ENCODE measurements at regions not wholly inside any gene's neighbourhood (a gene's known extent, or its start where the extent isn't known, plus 50 kb on each side); places are given as distances from the start of the nearest gene placed in this dataset.
A peak's percentile ranks its signal among the peaks of the same experiment; 100 is the strongest.

- Histone ChIP-seq H3K27me3 (no peaks in the 10 kb centered on the region), H3K9me3 (replicated peaks) (no peaks in the 10 kb centered on the region), H3K36me3 (no peaks in the 10 kb centered on the region), H3K4me1 (peaks cover 6% of the 10 kb centered on the region; the same call in 1 of the 2 replicates), H3K4me3 (no peak overlapping the region), H3K27ac (no peak overlapping the region)
- DNase-seq = no peak
These were observed 169.6 kb downstream of the GLI2 start for GRCh38 chr2:120905298-120905697.

DNA sequence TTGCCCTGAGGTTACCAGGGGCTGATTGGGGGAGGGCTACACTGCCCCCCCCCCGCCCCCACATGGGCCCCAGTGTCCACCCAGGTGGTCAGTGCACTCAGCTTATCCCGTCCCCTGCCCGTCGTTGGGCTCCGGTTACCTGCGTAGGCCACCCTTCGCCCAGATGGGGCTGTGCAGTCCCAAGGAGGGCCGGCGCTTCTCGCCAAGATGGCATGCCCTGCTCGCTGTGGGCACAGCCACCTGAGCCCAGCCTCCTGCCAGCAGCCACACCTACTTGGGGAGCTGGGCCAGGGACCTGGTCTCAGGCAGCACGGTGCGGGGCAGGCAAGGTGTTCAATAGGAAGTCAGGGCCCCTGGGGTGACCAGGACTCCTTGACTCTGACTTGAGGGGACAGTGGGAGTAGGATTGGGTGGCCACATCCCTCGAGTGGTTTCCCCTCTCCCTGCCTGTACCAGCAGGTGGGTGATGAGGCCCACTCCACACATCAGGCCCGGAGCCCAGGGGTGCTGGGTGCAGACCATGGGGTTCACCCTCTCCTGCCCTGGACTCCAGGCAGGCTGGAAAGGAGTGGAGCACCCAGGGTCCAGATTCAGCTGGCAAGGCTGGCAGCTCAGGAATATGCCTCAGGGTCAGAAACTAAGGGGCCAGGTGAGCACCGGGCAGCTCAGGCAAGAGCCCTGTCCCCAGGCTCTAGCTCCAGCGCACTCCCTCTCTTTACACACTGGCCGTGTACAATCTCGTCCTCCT, 170.3 kb downstream of the GLI2 start:
- H3K4me3 ChIP-seq = no peak overlapping the region
- DNase-seq = no peak
- no peak overlapping the region for H3K27ac ChIP-seq
- no peaks in the 10 kb centered on the region for H3K36me3 ChIP-seq
- H3K9me3 ChIP-seq (replicated peaks) = no peaks in the 10 kb centered on the region
- H3K27me3 ChIP-seq = no peaks in the 10 kb centered on the region
- peaks cover 6% of the 10 kb centered on the region; the same call in 1 of the 2 replicates for H3K4me1 ChIP-seq

DNA sequence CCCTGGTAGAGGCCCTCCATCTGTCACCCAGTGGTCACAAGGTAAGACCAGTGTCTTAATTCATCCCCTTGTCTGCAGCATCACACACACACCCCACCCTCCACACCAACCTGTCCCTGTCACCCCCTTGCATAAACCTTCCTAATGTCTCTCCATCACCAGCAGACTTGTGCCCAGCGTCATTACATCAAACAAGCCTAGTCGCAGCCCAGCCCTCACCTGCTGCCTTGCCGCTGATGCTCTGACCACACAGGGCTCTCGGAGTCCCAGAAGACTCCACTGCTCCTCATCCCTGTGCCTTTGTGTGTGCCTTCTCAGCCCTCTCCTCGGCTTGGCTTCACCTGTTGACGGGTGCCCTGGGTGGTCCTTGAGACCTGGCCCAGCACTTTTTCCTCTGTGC, 171.2 kb downstream of the GLI2 start:
- no peak for DNase-seq
- H3K4me1 ChIP-seq = peaks cover 6% of the 10 kb centered on the region; the same call in 1 of the 2 replicates
- no peaks in the 10 kb centered on the region for H3K36me3 ChIP-seq
- no peaks in the 10 kb centered on the region for H3K27me3 ChIP-seq
- no peaks in the 10 kb centered on the region for H3K9me3 ChIP-seq (replicated peaks)
- no peak overlapping the region for H3K4me3 ChIP-seq
- no peak overlapping the region for H3K27ac ChIP-seq

GRCh38 chr2:120907822-120908221, 172.2 kb downstream of the GLI2 start:
- DNase-seq = no peak
- Histone ChIP-seq H3K4me3 (no peak overlapping the region), H3K9me3 (replicated peaks) (no peaks in the 10 kb centered on the region), H3K27ac (no peak overlapping the region), H3K36me3 (no peaks in the 10 kb centered on the region), H3K4me1 (peaks cover 6% of the 10 kb centered on the region; the same call in 1 of the 2 replicates), H3K27me3 (no peaks in the 10 kb centered on the region)

GRCh38 chr2:120908314-120908975, 172.8 kb downstream of the GLI2 start:
- Histone ChIP-seq H3K36me3 (no peaks in the 10 kb centered on the region; the same call in 1 of the 2 replicates), H3K4me3 (no peak overlapping the region), H3K27ac (no peak overlapping the region), H3K9me3 (replicated peaks) (no peaks in the 10 kb centered on the region), H3K4me1 (peaks cover 6% of the 10 kb centered on the region; the same call in 1 of the 2 replicates), H3K27me3 (no peaks in the 10 kb centered on the region)
- peak; percentile 30 to 51 for DNase-seq

- no peak overlapping the region for H3K27ac ChIP-seq
- no peaks in the 10 kb centered on the region; the same call in 1 of the 2 replicates for H3K36me3 ChIP-seq
- peaks cover 7% of the 10 kb centered on the region; the same call in 1 of the 2 replicates for H3K4me1 ChIP-seq
- H3K27me3 ChIP-seq = no peaks in the 10 kb centered on the region
- H3K4me3 ChIP-seq = no peak overlapping the region
- no peak for DNase-seq
- no peaks in the 10 kb centered on the region for H3K9me3 ChIP-seq (replicated peaks)
These were observed 173.4 kb downstream of the GLI2 start for GRCh38 chr2:120909102-120909501.

GRCh38 chr2:120910164-120910563, 174.5 kb downstream of the GLI2 start:
- no peaks in the 10 kb centered on the region; the same call in 1 of the 2 replicates for H3K36me3 ChIP-seq
- H3K27me3 ChIP-seq = no peaks in the 10 kb centered on the region
- H3K4me1 ChIP-seq = peaks cover 17% of the 10 kb centered on the region
- DNase-seq = no peak
- H3K27ac ChIP-seq = no peak overlapping the region
- no peaks in the 10 kb centered on the region for H3K9me3 ChIP-seq (replicated peaks)
- H3K4me3 ChIP-seq = no peak overlapping the region

- Histone ChIP-seq H3K4me3 (no peak overlapping the region), H3K9me3 (replicated peaks) (no peaks in the 10 kb centered on the region), H3K4me1 (peaks cover 28% of the 10 kb centered on the region), H3K27me3 (no peaks in the 10 kb centered on the region), H3K27ac (no peak overlapping the region), H3K36me3 (no peaks in the 10 kb centered on the region; the same call in 1 of the 2 replicates)
- DNase-seq = no peak
These were observed 175.6 kb downstream of the GLI2 start for GRCh38 chr2:120910956-120911951.

DNA sequence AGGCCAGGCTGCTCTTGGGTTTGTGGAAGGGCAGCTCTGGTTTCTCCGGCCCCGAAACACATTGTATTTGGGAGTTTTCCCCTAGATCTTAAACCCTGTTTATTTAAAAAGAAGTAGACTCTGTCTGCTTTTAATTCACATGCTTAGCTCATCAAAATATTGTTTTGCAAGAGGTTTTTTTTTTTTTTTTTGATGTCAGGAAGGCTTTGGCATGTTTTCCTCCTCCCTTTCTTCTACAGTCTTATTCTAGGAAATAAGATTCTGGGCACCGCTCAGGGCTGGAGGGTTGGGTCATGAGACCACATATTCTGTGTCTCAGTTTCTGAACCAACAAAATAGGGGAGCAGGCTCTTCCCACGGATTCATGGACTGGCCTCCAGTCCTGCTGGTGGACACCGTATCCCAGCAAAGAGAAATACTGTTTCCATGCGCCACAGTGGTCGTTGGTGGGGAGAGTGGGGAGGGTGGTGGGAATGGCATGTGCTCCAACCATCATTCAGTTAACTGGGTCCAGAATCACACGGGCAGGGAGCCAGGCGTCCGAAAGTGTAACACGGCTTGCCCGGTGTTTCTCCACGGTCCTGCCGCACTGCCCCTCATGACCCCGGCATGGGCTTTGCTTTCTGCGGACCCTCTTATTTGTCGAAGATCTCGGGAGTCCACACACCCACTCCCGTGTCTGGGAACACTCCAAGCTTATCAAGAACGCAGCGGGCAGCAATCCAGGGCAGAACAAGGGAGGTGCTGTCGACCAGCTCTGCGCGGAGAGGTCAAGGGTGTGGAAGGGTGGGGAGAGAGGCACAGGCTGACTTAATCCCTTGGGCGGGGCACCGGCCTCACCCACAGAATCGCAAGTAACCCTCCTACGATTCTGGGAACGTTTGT, 176.7 kb downstream of the GLI2 start:
- Histone ChIP-seq H3K9me3 (replicated peaks) (no peaks in the 10 kb centered on the region), H3K27me3 (no peaks in the 10 kb centered on the region), H3K36me3 (no peaks in the 10 kb centered on the region; the same call in 1 of the 2 replicates), H3K4me3 (no peak overlapping the region), H3K27ac (no peak overlapping the region), H3K4me1 (peaks cover 39% of the 10 kb centered on the region)
- peak; percentile 27 to 29 for DNase-seq

GRCh38 chr2:120913972-120914838, 178.5 kb downstream of the GLI2 start:
- H3K4me1 ChIP-seq = peaks cover 50% of the 10 kb centered on the region
- no peak overlapping the region for H3K4me3 ChIP-seq
- H3K9me3 ChIP-seq (replicated peaks) = no peaks in the 10 kb centered on the region
- DNase-seq = no peak
- H3K36me3 ChIP-seq = no peaks in the 10 kb centered on the region; the same call in 1 of the 2 replicates
- H3K27me3 ChIP-seq = no peaks in the 10 kb centered on the region
- H3K27ac ChIP-seq = peak overlapping the region; percentile 63; the same call in 1 of the 2 replicates

DNA sequence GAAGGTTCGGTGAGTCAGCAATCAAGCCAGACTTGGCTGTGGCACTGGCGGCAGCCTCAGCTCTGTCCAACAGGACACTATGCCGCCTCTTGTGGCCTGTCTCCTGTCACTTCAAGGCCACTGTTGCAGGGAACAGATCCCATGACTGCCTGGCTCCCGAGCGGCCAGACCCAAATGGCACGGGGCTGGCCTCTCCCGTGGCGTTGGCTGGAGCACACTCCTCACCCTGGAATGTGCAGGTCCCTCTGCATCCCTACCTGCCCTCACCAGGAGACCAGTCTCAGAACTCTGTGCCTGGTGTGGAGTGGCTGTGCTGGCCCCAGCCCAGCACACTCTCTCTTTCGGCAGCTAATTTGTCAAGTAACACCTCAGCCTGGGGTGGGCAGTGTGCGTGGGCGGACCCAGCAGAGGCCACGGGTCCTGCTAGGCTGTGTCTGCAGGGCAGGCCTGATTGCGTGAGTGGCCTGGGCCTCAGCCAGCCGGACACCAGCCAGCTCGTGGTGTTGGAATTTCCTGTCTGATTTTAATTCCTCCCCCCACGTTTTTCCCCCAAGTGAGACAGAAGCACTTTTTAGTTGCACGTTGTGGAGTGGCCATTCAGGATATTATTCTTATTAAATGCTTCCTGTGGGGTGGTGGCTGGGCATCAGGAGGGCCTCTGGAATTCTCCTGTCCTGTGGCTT, 179.3 kb downstream of the GLI2 start:
- no peak overlapping the region for H3K4me3 ChIP-seq
- peak; percentile 49 for DNase-seq
- no peaks in the 10 kb centered on the region; the same call in 1 of the 2 replicates for H3K36me3 ChIP-seq
- no peaks in the 10 kb centered on the region for H3K9me3 ChIP-seq (replicated peaks)
- peak overlapping the region; percentile 63 for H3K27ac ChIP-seq
- peaks cover 57% of the 10 kb centered on the region for H3K4me1 ChIP-seq
- no peaks in the 10 kb centered on the region for H3K27me3 ChIP-seq

DNA sequence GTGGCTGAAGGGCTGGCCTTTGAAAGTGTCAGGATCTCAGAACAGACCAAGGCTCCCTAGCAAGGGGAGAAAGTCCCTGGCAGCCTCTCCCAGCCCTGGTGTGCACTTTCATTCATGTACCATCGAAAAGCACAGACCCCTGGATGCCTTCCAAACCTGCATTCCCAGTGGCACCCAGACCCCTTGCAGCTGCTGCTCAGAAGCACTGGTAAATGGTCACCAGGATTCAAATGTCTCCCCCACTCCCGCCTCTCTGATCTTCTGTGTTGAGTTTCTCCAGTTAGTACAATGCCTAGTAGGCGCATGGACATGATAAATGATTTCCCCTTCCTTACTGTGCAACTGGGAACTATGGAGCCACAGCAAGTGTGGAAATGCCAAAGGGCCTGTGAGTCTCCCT, 180.0 kb downstream of the GLI2 start:
- Histone ChIP-seq H3K27ac (peak overlapping the region; percentile 63), H3K36me3 (no peaks in the 10 kb centered on the region; the same call in 1 of the 2 replicates), H3K4me3 (no peak overlapping the region), H3K9me3 (replicated peaks) (no peaks in the 10 kb centered on the region), H3K27me3 (no peaks in the 10 kb centered on the region), H3K4me1 (peaks cover 64% of the 10 kb centered on the region)
- DNase-seq = peak; percentile 88 to 92

Data from SJCRH30 (cell line).